Spleen (tissue), 11 donors: ENCODE measurements at regions not wholly inside any gene's neighbourhood (a gene's known extent, or its start where the extent isn't known, plus 50 kb on each side); places are given as distances from the start of the nearest gene placed in this dataset.

Source experiments
- DNase-seq: peaks from one replicate; pipeline ENCODE4 v3.0.0-alpha.2; 2020
- H3K27ac ChIP-seq, 8 donors: fragments of 200-600 bp; sonication (generic) in 7 of 8; 1 replicate in 4 of 8; 2 replicates in 4 of 8; pipeline versions ENCODE4 v1.5.0 to v1.8.0; 2016 to 2021; ENCODE audit warnings: inconsistent platforms in 4 of 8, mild to moderate bottlenecking in 4 of 8, moderate library complexity in 1 of 8
- H3K27me3 ChIP-seq, 7 donors: fragments of 200-600 bp; sonication (generic) in 6 of 7; replicated peaks in 1 of 7; 1 replicate in 4 of 7; 2 replicates in 3 of 7; pipeline versions ENCODE4 v1.5.0 to v1.8.0; 2016 to 2021; ENCODE audit warnings: inconsistent platforms in 3 of 7, mild to moderate bottlenecking in 1 of 7
- H3K36me3 ChIP-seq, 6 donors: fragments of 200-600 bp; sonication (generic) in 5 of 6; 1 replicate in 4 of 6; 2 replicates in 2 of 6; pipeline versions ENCODE4 v1.5.0 to v1.8.0; 2016 to 2021; ENCODE audit warnings: inconsistent platforms in 2 of 6
- H3K4me1 ChIP-seq, 6 donors: fragments of 200-600 bp; sonication (generic) in 5 of 6; 1 replicate in 3 of 6; 2 replicates in 3 of 6; pipeline versions ENCODE4 v1.5.0 to v1.8.0; 2016 to 2021; ENCODE audit warnings: inconsistent platforms in 3 of 6
- H3K4me3 ChIP-seq, 8 donors: fragments of 200-600 bp; sonication (generic) in 7 of 8; 1 replicate in 4 of 8; 2 replicates in 4 of 8; pipeline versions ENCODE4 v1.5.0 to v1.8.0; 2016 to 2021; ENCODE audit warnings: inconsistent platforms in 4 of 8, mild to moderate bottlenecking in 4 of 8, moderate library complexity in 2 of 8
- H3K9me3 ChIP-seq, 8 donors: fragments of 200-600 bp; sonication (generic) in 7 of 8; 1 replicate in 4 of 8; 2 replicates in 4 of 8; pipeline versions ENCODE4 v1.5.0 to v1.8.0; 2016 to 2021; ENCODE audit warnings: inconsistent platforms in 4 of 8
- CTCF ChIP-seq, 11 experiments: fragments of 200-600 bp in 7 of 11; fragments of 450-650 bp in 4 of 11; sonication (generic) in 4 of 11; IDR thresholded peaks in 8 of 11; conservative IDR thresholded peaks in 3 of 11; 1 replicate in 7 of 11; 2 replicates in 4 of 11; pipeline versions ENCODE4 v1.4.0 to v1.8.0; 2016 to 2021; ENCODE audit warnings: antibody characterized with exemption in 11 of 11, inconsistent platforms in 4 of 11, mild to moderate bottlenecking in 1 of 11
- POLR2A ChIP-seq, 3 donors: fragments of 450-650 bp; IDR thresholded peaks; one replicate each; pipeline ENCODE4 v1.5.1; 2017; ENCODE audit warnings: antibody characterized with exemption in 3 of 3, mild to moderate bottlenecking in 1 of 3
- POLR2AphosphoS5 ChIP-seq, 3 donors: sonication (generic); formaldehyde crosslinking; IDR thresholded peaks; one replicate each; pipeline ENCODE4 v1.5.1; 2017; ENCODE audit warnings: antibody characterized with exemption in 3 of 3
- WGBS, 5 donors: extraction: QIAGEN DNeasy Blood & Tissue Kit in 3 of 5; methylation state at CpG; one replicate each; pipeline versions ENCODE4 v1.1.5 to v1.1.7; 2013 to 2018; 5-methylcytosine and 5-hydroxymethylcytosine counted together
- intact Hi-C: fragments of 100-400 bp; cut with DNase I; formaldehyde crosslinking; loops from one replicate; pipeline ENCODE4 v1.15.0; 2023; ENCODE audit warnings: low total_unique reads
- donor health status: healthy with polysubstance abuse.
- donor health status: DM: no; HTN: no; CAD: no; lungs with moderate emphysema.
- donor health status: DM: no; HTN: no; CAD: no.
- donor health status: Bipolar disorder and iron deficiency.
- donor health status: healthy.
- donor health status: DM: no; HTN: no; CAD: no.
- donor health status: DM: yes; HTN: yes; CAD: no.

DNA sequence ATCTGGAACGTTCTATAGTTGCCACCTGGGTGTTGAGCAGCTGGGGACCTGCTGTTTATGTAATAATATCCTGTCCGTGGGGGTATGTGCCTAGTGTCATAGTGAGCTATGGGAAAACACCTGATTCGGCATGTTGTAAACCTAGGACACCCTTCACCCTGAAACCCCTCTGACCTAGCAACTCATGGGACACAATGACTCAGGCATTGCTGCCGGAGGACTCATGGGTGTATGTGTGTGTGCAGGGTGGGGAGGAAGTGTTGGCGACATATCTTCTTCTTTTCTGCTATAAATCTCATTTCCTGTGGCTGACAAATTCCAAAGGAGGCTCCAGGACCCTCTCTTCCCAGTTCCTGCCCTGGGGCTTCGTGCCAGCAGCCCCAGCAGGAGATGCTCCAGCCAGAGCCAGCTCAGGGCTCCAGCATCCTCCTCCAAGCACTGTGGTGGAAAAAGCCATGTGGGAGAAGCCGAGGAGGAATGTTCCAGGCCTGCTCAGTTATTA is 77.0 kb upstream of the PODXL start:
- WGBS, 5 donors = 38 to 49% (median 38%) methylated on average over 7 of the region's 7 CpGs
- intact Hi-C loops = no loop called here
- Histone ChIP-seq H3K4me1 (peaks cover 0 to 23% (median 8%) of the 10 kb centered on the region in 6 donors), H3K4me3 (no peak overlapping the region), H3K27me3 (peaks cover 0 to 9% (median 0%) of the 10 kb centered on the region in 7 donors), H3K9me3 (no peaks in the 10 kb centered on the region), H3K36me3 (no peaks in the 10 kb centered on the region), H3K27ac (peak overlapping the region in 5 of 8 donors; percentile 24 to 58 (median 49))
- TF ChIP-seq POLR2AphosphoS5 (IDR thresholded peaks at IDR 0.05) (peak in 1 of 3 donors; percentile 37), POLR2A (IDR thresholded peaks at IDR 0.05) (no peak)
- DNase-seq = no peak

DNA sequence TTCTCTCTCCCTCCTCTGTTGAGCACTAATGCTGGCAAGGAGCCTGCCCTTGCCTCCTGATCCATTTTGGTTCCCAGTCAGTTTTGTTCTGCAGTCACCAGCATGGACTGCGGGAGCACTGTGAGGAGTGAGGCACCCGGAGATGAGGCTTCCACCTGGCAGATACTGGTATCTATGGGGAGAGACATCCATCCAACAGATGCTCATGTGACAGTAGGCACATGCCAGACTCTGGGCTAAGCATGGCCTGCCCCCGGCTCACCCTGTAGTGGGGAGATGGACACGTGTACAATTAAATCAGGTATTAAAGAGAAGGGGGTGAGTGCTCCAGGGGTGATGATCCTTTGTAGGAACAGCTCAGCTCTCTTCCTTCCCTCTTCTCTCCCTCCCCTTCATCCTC is 74.0 kb upstream of the PODXL start:
- intact Hi-C loops = no loop called here
- peaks cover 0 to 9% (median 0%) of the 10 kb centered on the region in 7 donors for H3K27me3 ChIP-seq
- TF ChIP-seq POLR2AphosphoS5 (IDR thresholded peaks at IDR 0.05) = no peak
- no peaks in the 10 kb centered on the region for H3K36me3 ChIP-seq
- no peak overlapping the region for H3K27ac ChIP-seq
- 82 to 96% (median 88%) methylated on average over 4 of the region's 4 CpGs for WGBS, 5 donors
- H3K9me3 ChIP-seq = no peaks in the 10 kb centered on the region
- no peak overlapping the region for H3K4me3 ChIP-seq
- no peak for DNase-seq
- peaks cover 0 to 45% (median 14%) of the 10 kb centered on the region in 6 donors for H3K4me1 ChIP-seq

DNA sequence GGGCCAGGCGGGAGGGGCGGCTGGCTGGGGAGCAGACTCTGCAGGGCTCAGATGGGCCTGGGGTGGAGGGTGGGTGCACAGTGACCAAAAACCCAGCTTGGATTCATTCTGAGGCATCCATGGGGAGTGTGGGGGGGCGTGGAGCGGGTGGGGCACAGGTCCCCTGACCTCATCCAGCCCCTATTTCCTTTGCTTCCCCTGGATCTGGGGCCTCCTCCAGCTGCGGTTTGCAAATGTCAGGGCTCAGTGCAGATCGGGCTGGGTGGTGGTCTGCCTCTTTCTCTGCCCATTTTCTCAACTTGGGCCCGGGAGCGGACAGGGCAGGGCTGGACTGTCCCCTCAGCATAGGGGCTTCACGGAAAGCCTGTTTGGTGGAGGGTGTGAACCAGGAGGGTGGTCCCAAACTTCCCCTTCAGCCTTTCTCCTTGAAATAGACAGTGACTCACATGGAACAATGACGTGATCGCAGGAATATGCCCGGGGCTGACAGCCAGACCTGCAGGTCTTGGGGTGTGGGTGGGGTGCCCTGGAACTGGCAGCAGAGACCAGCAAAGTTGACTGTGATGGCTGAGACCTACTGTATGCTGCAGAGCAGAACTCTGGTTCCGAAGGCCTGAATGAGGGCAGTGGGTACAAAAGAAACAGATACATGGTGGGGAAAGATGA is 72.9 kb upstream of the PODXL start:
- 61 to 88% (median 66%) methylated on average over 11 to 13 of the region's 13 CpGs for WGBS, 5 donors

GRCh38 chr7:131628634-131629033 is 72.2 kb upstream of the PODXL start:
- intact Hi-C loops = no loop called here
- H3K9me3 ChIP-seq = no peaks in the 10 kb centered on the region
- H3K4me1 ChIP-seq = peaks cover 0 to 46% (median 16%) of the 10 kb centered on the region in 6 donors
- TF ChIP-seq CTCF (IDR thresholded peaks at IDR 0.05 in 8 of 11, conservative IDR thresholded peaks at IDR 0.05 in 3 of 11) (no peak), POLR2AphosphoS5 (IDR thresholded peaks at IDR 0.05) (no peak), POLR2A (IDR thresholded peaks at IDR 0.05) (no peak)
- H3K27me3 ChIP-seq = peaks cover 0 to 9% (median 0%) of the 10 kb centered on the region in 7 donors
- 65 to 74% (median 71%) methylated on average over 8 of the region's 8 CpGs for WGBS, 5 donors
- DNase-seq = no peak
- H3K4me3 ChIP-seq = no peak overlapping the region
- no peaks in the 10 kb centered on the region for H3K36me3 ChIP-seq
- H3K27ac ChIP-seq = peak overlapping the region in 1 of 8 donors; percentile 4

More for the DNA sequence above, 72.9 kb upstream of the PODXL start:
- Histone ChIP-seq H3K27me3 (peaks cover 0 to 9% (median 0%) of the 10 kb centered on the region in 7 donors), H3K4me3 (no peak overlapping the region), H3K27ac (peak overlapping the region in 1 of 8 donors; percentile 4), H3K9me3 (no peaks in the 10 kb centered on the region), H3K4me1 (peaks cover 0 to 47% (median 15%) of the 10 kb centered on the region in 6 donors), H3K36me3 (no peaks in the 10 kb centered on the region)
- DNase-seq = no peak
- intact Hi-C loops = no loop called here
- no peak for TF ChIP-seq CTCF (IDR thresholded peaks at IDR 0.05 in 8 of 11, conservative IDR thresholded peaks at IDR 0.05 in 3 of 11)
- no peak for TF ChIP-seq POLR2AphosphoS5 (IDR thresholded peaks at IDR 0.05)
- TF ChIP-seq POLR2A (IDR thresholded peaks at IDR 0.05) = no peak

DNA sequence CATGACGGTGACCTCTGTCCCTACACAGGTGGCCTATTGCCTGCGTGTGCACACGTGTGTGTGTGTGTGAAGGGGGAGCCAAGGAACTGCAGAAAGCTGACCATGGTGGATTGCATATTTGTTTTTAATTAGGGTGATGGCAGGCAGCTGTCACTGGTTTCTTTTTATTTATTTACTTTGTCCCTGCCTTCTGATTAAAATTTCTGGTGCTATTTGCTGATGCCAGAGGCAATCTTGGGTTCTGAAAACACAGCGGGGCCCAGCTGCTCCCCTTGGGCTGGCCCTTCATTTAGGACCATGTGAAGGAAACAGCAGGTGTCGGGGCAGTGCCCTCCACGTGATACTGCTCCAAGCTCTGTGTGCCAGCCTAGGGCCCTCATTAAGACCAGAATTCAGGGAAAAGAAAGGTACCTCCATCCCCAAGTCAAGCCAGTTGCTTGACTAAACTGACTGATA is 71.3 kb upstream of the PODXL start:
- Histone ChIP-seq H3K9me3 (no peaks in the 10 kb centered on the region), H3K4me3 (no peak overlapping the region), H3K27me3 (peaks cover 0 to 9% (median 0%) of the 10 kb centered on the region in 7 donors), H3K27ac (no peak overlapping the region), H3K4me1 (peaks cover 0 to 45% (median 18%) of the 10 kb centered on the region in 6 donors), H3K36me3 (no peaks in the 10 kb centered on the region)
- DNase-seq = no peak
- WGBS, 5 donors = 64 to 81% (median 69%) methylated on average over 6 of the region's 6 CpGs
- TF ChIP-seq POLR2A (IDR thresholded peaks at IDR 0.05) = no peak
- no peak for TF ChIP-seq POLR2AphosphoS5 (IDR thresholded peaks at IDR 0.05)
- no peak for TF ChIP-seq CTCF (IDR thresholded peaks at IDR 0.05 in 8 of 11, conservative IDR thresholded peaks at IDR 0.05 in 3 of 11)
- intact Hi-C loops = no loop called here
